Endodermal cell (in vitro differentiated cells): ENCODE measurements at regions not wholly inside any gene's neighbourhood (a gene's known extent, or its start where the extent isn't known, plus 50 kb on each side); places are given as distances from the start of the nearest gene placed in this dataset.

Experiments
- DNase-seq: peaks from one replicate; pipeline ENCODE4 v3.0.0-alpha.2; 2017
- H3K27ac ChIP-seq: 2 replicates; pipeline ENCODE4 v1.5.1; 2013; ENCODE audit warnings: mild to moderate bottlenecking, low read depth, low read length, moderate library complexity
- H3K27me3 ChIP-seq: 2 replicates; pipeline ENCODE4 v1.6.1; 2013; ENCODE audit warnings: mild to moderate bottlenecking, low read length, moderate library complexity; ENCODE audit not compliant: insufficient read depth, control insufficient read depth, poor library complexity, severe bottlenecking
- H3K36me3 ChIP-seq: 2 replicates; pipeline ENCODE4 v1.7.0; 2013; ENCODE audit warnings: mild to moderate bottlenecking, low read length, moderate library complexity; ENCODE audit not compliant: control insufficient read depth, insufficient read depth
- H3K4me1 ChIP-seq: one replicate; pipeline ENCODE4 v1.7.0; 2013; ENCODE audit warnings: low read length; ENCODE audit not compliant: control insufficient read depth, insufficient read depth
- H3K4me3 ChIP-seq: 2 replicates; pipeline ENCODE4 v1.5.1; 2013; ENCODE audit warnings: mild to moderate bottlenecking, low read length, moderate library complexity
- H3K9ac ChIP-seq: 2 replicates; pipeline ENCODE4 v1.6.1; 2013; ENCODE audit warnings: mild to moderate bottlenecking, low read length, moderate library complexity; ENCODE audit not compliant: poor library complexity, severe bottlenecking; ENCODE audit errors: extremely low read depth
- H3K9me3 ChIP-seq: 2 replicates; pipeline ENCODE4 v1.6.1; 2013; ENCODE audit warnings: mild to moderate bottlenecking, low read length, moderate library complexity; ENCODE audit not compliant: control insufficient read depth
- H3K27ac Mint-ChIP-seq: 2 replicates; pipeline ENCODE4 v1.8.0; 2020; ENCODE audit warnings: mixed read lengths
- H3K27me3 Mint-ChIP-seq: 2 replicates; pipeline ENCODE4 v1.8.0; 2021; ENCODE audit warnings: mild to moderate bottlenecking, mixed read lengths; ENCODE audit not compliant: insufficient read depth
- H3K36me3 Mint-ChIP-seq: 2 replicates; pipeline ENCODE4 v1.8.0; 2020; ENCODE audit warnings: low read depth, mixed read lengths
- H3K4me1 Mint-ChIP-seq: 2 replicates; pipeline ENCODE4 v1.8.0; 2020; ENCODE audit warnings: mixed read lengths
- H3K4me3 Mint-ChIP-seq: 2 replicates; pipeline ENCODE4 v1.8.0; 2020; ENCODE audit warnings: mild to moderate bottlenecking, moderate library complexity, mixed read lengths
- H3K9me3 Mint-ChIP-seq: 2 replicates; pipeline ENCODE4 v1.8.0; 2020; ENCODE audit warnings: mild to moderate bottlenecking, mixed read lengths
- WGBS, 2 experiments: methylation state at CpG; one replicate each; pipeline versions ENCODE4 v1.1.5 to v1.1.7; 2013; ENCODE audit warnings: missing lambda C conversion rate in 2 of 2, mixed read lengths in 1 of 2; ENCODE audit not compliant: insufficient coverage in 1 of 2, insufficient read length in 1 of 2; 5-methylcytosine and 5-hydroxymethylcytosine counted together
- TF ChIP-seq, protein P1 (sequence below): fragments of 200-600 bp; sonication (generic); conservative IDR thresholded peaks from 2 replicates; pipeline ENCODE4 v1.5.0; 2021; ENCODE audit warnings: antibody characterized with exemption, mild to moderate bottlenecking

DNA sequence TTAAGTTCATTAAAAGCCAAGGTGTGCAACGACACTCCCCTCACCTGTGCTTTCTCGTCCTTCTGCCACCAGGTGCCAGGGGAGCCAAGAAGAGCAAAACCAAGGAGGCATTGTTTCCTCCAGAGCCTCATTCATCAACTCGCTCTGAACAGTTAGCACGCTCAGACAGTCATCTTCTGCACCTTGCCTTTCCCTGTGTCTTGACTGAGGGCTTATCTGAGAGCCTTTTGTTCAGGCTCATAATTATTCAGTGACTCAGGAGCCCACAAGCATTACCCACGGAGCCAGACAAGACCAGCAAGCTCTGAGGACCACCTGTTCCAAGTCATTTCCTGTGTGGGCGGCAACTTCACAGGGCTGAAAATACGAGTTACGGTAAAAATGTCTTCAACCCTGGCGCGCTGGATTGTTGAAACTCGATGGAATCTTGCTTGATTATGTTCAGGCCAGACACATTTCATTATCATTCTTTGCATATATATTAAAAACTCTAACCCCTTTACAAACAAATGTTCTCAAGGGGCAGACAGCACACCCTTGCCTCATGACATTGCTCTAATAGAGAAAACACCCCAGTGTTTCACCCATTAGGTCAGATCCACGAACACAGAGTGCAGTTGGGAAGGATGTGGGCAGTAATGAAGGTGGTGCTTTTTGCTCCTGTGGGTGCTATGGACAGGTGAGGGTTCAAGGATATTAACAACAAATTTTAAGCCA lies 89.7 kb upstream of the RUNX1 start:
- Mint-ChIP-seq H3K36me3 (no peaks in the 10 kb centered on the region), H3K4me3 (no peak overlapping the region), H3K27me3 (no peaks in the 10 kb centered on the region), H3K9me3 (no peaks in the 10 kb centered on the region), H3K4me1 (peaks cover 5% of the 10 kb centered on the region), H3K27ac (no peak overlapping the region)
- Histone ChIP-seq H3K36me3 (no peaks in the 10 kb centered on the region), H3K9me3 (no peaks in the 10 kb centered on the region), H3K4me1 (peaks cover 3% of the 10 kb centered on the region), H3K27me3 (no peaks in the 10 kb centered on the region), H3K9ac (no peak overlapping the region), H3K4me3 (no peak overlapping the region), H3K27ac (no peak overlapping the region)
- WGBS, 2 experiments = 88 to 91% methylated on average over 5 to 12 of the region's 12 CpGs
- TF ChIP-seq, protein P1, sequence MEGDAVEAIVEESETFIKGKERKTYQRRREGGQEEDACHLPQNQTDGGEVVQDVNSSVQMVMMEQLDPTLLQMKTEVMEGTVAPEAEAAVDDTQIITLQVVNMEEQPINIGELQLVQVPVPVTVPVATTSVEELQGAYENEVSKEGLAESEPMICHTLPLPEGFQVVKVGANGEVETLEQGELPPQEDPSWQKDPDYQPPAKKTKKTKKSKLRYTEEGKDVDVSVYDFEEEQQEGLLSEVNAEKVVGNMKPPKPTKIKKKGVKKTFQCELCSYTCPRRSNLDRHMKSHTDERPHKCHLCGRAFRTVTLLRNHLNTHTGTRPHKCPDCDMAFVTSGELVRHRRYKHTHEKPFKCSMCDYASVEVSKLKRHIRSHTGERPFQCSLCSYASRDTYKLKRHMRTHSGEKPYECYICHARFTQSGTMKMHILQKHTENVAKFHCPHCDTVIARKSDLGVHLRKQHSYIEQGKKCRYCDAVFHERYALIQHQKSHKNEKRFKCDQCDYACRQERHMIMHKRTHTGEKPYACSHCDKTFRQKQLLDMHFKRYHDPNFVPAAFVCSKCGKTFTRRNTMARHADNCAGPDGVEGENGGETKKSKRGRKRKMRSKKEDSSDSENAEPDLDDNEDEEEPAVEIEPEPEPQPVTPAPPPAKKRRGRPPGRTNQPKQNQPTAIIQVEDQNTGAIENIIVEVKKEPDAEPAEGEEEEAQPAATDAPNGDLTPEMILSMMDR = no peak
- DNase-seq = no peak

DNA sequence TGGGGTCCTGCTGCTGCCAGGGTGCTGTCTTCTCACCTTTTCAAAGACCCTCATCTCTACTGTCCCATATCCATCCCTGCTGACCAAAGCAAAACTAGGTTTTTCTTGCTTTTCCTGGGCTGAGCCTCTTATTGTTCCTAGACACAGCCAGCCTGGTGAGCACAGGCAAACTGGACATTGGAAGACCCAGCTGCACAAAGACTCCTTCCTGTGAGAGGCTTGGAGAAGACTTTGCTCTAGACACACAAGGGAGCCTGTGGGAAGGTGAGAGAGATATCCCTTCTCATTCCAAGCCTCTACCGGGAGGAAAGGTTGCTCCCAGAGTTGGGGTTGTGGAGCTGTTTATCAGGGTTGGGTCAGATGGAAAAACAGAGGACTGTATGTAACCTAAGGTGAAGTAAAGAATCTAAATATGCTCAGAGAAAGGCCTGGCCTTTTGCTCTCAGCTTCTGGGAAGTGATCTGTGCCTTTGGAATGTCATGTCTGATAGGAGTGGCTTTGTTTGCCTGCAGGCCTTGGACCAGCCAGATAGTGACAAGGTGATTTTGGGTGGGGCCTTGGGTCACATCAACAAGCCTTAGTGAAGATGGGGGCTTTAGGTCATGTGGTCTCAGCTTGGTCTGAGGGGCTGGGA lies 87.6 kb upstream of the RUNX1 start:
- DNase-seq = peak; percentile 59
- peak overlapping the region; percentile 79 for H3K27ac Mint-ChIP-seq
- Histone ChIP-seq H3K4me1 (peaks cover 3% of the 10 kb centered on the region), H3K27ac (no peak overlapping the region), H3K9ac (no peak overlapping the region), H3K36me3 (no peaks in the 10 kb centered on the region), H3K27me3 (no peaks in the 10 kb centered on the region), H3K9me3 (no peaks in the 10 kb centered on the region), H3K4me3 (no peak overlapping the region)
- no peak overlapping the region for H3K4me3 Mint-ChIP-seq
- H3K4me1 Mint-ChIP-seq = peaks cover 5% of the 10 kb centered on the region
- 87% methylated on average over 1 of the region's 1 CpG; no CpG with 5 or more reads in 1 of the 2 experiments for whole genome bisulfite sequencing, 2 experiments
- no peaks in the 10 kb centered on the region for H3K36me3 Mint-ChIP-seq
- H3K27me3 Mint-ChIP-seq = no peaks in the 10 kb centered on the region
- H3K9me3 Mint-ChIP-seq = no peaks in the 10 kb centered on the region
- TF ChIP-seq, protein P1 = no peak

DNA sequence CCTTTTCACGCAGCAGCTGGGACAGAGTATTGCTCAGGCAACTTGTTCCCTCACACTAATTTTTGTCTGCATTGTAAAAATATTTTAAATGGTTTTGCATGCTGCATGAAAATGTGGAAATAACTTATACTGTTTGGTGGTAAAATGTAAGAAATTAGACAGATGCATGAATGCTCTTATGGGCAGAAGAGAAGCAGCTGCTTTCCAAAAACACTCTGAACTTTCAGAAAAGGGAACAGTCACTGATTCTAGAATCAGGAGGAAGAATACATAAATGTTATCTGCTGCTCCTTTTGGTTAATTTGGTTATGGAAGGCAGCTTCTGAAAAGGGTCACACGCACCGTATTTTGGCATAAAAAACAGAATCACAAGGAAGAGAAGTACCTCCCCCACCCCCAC lies 87.0 kb upstream of the RUNX1 start:
- Mint-ChIP-seq H3K9me3 (no peaks in the 10 kb centered on the region), H3K4me1 (peaks cover 5% of the 10 kb centered on the region), H3K27ac (no peak overlapping the region), H3K27me3 (no peaks in the 10 kb centered on the region), H3K4me3 (no peak overlapping the region), H3K36me3 (no peaks in the 10 kb centered on the region)
- no peak for DNase-seq
- H3K36me3 ChIP-seq = no peaks in the 10 kb centered on the region
- H3K27ac ChIP-seq = no peak overlapping the region
- no peaks in the 10 kb centered on the region for H3K27me3 ChIP-seq
- no peak overlapping the region for H3K4me3 ChIP-seq
- H3K9ac ChIP-seq = no peak overlapping the region
- no peaks in the 10 kb centered on the region for H3K9me3 ChIP-seq
- TF ChIP-seq, protein P1 = no peak
- 100% methylated on average over 1 to 3 of the region's 3 CpGs for WGBS, 2 experiments
- peaks cover 3% of the 10 kb centered on the region for H3K4me1 ChIP-seq
